H1 (cell line): ENCODE measurements at regions not wholly inside any gene's neighbourhood (a gene's known extent, or its start where the extent isn't known, plus 50 kb on each side); places are given as distances from the start of the nearest gene placed in this dataset.

ENCODE experiments used
- CTCF ChIA-PET: fragments of 300-600 bp; sonication (Branson Sonifier 250); formaldehyde crosslinking; loops from one replicate; lab custom pipeline; 2021; ENCODE audit not compliant: partially characterized antibody; lab: Charles Lee
- POLR2A ChIA-PET: fragments of 300-600 bp; sonication (Branson Sonifier 250); formaldehyde crosslinking; loops from one replicate; lab custom pipeline; 2021; ENCODE audit warnings: inconsistent platforms; ENCODE audit not compliant: partially characterized antibody; lab: Charles Lee
- DNase-seq, 2 experiments: peaks; one replicate each; pipeline versions ENCODE4 v3.0.0 to v3.0.0-alpha.2; 2010 to 2022; ENCODE audit warnings: low spot score in 2 of 2, low read depth in 1 of 2, mixed read lengths in 1 of 2
- FAIRE-seq: peaks from 2 replicates; lab custom pipeline; 2011; peaks lifted over from hg19 to GRCh38; lab: Jason Lieb, UNC
- H2AFZ ChIP-seq: 2 replicates; pipeline ENCODE4 v1.8.1; 2012; ENCODE audit warnings: low read length, inconsistent platforms
- H2AK5ac ChIP-seq: 2 replicates; pipeline ENCODE4 v1.6.1; 2013; ENCODE audit warnings: low read depth, low read length
- H2BK120ac ChIP-seq: replicated peaks from 2 replicates; pipeline ENCODE3; 2013; ENCODE audit warnings: low read depth, low read length, inconsistent platforms
- H2BK12ac ChIP-seq: 2 replicates; pipeline ENCODE4 v1.6.1; 2013; ENCODE audit warnings: low read depth, low read length
- H2BK15ac ChIP-seq: 2 replicates; pipeline ENCODE4 v1.6.1; 2013; ENCODE audit warnings: low read length
- H2BK20ac ChIP-seq: 2 replicates; pipeline ENCODE4 v1.6.1; 2013; ENCODE audit warnings: low read length
- H2BK5ac ChIP-seq: 2 replicates; pipeline ENCODE4 v1.6.1; 2013; ENCODE audit warnings: low read depth, low read length
- H3K14ac ChIP-seq: 2 replicates; pipeline ENCODE4 v1.6.1; 2013; ENCODE audit warnings: inconsistent platforms; ENCODE audit not compliant: insufficient read length
- H3K18ac ChIP-seq: 2 replicates; pipeline ENCODE4 v1.6.1; 2013; ENCODE audit warnings: low read length; ENCODE audit errors: extremely low read depth
- H3K23ac ChIP-seq: 2 replicates; pipeline ENCODE4 v1.6.1; 2013; ENCODE audit warnings: inconsistent platforms; ENCODE audit not compliant: insufficient read length
- H3K23me2 ChIP-seq: 2 replicates; pipeline ENCODE4 v1.6.1; 2013; ENCODE audit warnings: low read depth, low read length
- H3K27ac ChIP-seq: 2 replicates; pipeline ENCODE4 v1.6.1; 2011; ENCODE audit warnings: low read depth, low read length, inconsistent platforms
- H3K27me3 ChIP-seq, 4 experiments: replicated peaks in 1 of 4; 1 replicate in 1 of 4; 2 replicates in 3 of 4; pipeline versions ENCODE4 v1.6.1 to v1.8.1; 2011 to 2013; ENCODE audit warnings: low read length in 3 of 4, mild to moderate bottlenecking in 3 of 4, inconsistent platforms in 2 of 4, mixed read lengths in 2 of 4, moderate library complexity in 1 of 4; ENCODE audit not compliant: control insufficient read depth in 3 of 4, insufficient read depth in 3 of 4; ENCODE audit errors: extremely low read depth in 1 of 4
- H3K36me3 ChIP-seq, 4 experiments: 2 replicates each; pipeline versions ENCODE4 v1.6.1 to v1.8.1; 2011 to 2013; ENCODE audit warnings: mild to moderate bottlenecking in 4 of 4, low read length in 3 of 4, moderate library complexity in 2 of 4, control low read depth in 1 of 4, inconsistent platforms in 1 of 4; ENCODE audit not compliant: insufficient read depth in 4 of 4, control insufficient read depth in 2 of 4
- H3K4ac ChIP-seq: replicated peaks from 2 replicates; pipeline ENCODE3; 2013; ENCODE audit warnings: low read length, low read depth, mixed read lengths, inconsistent platforms; ENCODE audit not compliant: insufficient read length
- H3K4me1 ChIP-seq, 4 experiments: replicated peaks in 1 of 4; 1 replicate in 1 of 4; 2 replicates in 3 of 4; pipeline versions ENCODE4 v1.6.1 to v1.8.1; 2011 to 2013; ENCODE audit warnings: low read length in 3 of 4, inconsistent platforms in 2 of 4, mixed read lengths in 1 of 4; ENCODE audit not compliant: insufficient read depth in 4 of 4, control insufficient read depth in 3 of 4
- H3K4me2 ChIP-seq, 2 experiments: 2 replicates each; pipeline versions ENCODE4 v1.6.1 to v1.8.1; 2011 to 2013; ENCODE audit warnings: low read depth in 2 of 2, low read length in 2 of 2, control low read depth in 1 of 2, inconsistent platforms in 1 of 2, mild to moderate bottlenecking in 1 of 2; ENCODE audit not compliant: insufficient read depth in 1 of 2
- H3K4me3 ChIP-seq, 4 experiments: fragments of 200-600, 300-600 bp in 1 of 4; sonication (generic), shearing (Covaris generic), sonication (Bioruptor Twin) in 1 of 4; 2 replicates each; pipeline versions ENCODE4 v1.5.1 to v1.8.1; 2011 to 2016; ENCODE audit warnings: low read length in 4 of 4, low read depth in 3 of 4, control low read depth in 2 of 4, inconsistent platforms in 2 of 4, mild to moderate bottlenecking in 2 of 4, mixed read lengths in 1 of 4, moderate library complexity in 1 of 4; ENCODE audit not compliant: insufficient read depth in 2 of 4; ENCODE audit errors: extremely low read depth in 1 of 4
- H3K56ac ChIP-seq: replicated peaks from 2 replicates; pipeline ENCODE3; 2013; ENCODE audit warnings: low read depth, mild to moderate bottlenecking, mixed read lengths, low read length, inconsistent platforms; ENCODE audit not compliant: insufficient read length
- H3K79me1 ChIP-seq: 2 replicates; pipeline ENCODE4 v1.6.1; 2013; ENCODE audit warnings: low read depth, low read length, control low read depth
- H3K79me2 ChIP-seq, 2 experiments: 2 replicates each; pipeline versions ENCODE4 v1.6.1 to v1.8.1; 2012 to 2013; ENCODE audit warnings: low read length in 2 of 2, mild to moderate bottlenecking in 2 of 2, inconsistent platforms in 1 of 2; ENCODE audit not compliant: insufficient read depth in 2 of 2, control insufficient read depth in 1 of 2
- H3K9ac ChIP-seq, 4 experiments: replicated peaks in 1 of 4; 1 replicate in 1 of 4; 2 replicates in 3 of 4; pipeline versions ENCODE4 v1.6.1 to v1.8.1; 2011 to 2013; ENCODE audit warnings: low read depth in 3 of 4, low read length in 3 of 4, control low read depth in 2 of 4, mild to moderate bottlenecking in 2 of 4, moderate library complexity in 2 of 4, inconsistent platforms in 1 of 4; ENCODE audit errors: extremely low read depth in 1 of 4
- H3K9me3 ChIP-seq, 2 experiments: 2 replicates each; pipeline versions ENCODE4 v1.6.1 to v1.8.1; 2012 to 2013; ENCODE audit warnings: mild to moderate bottlenecking in 2 of 2, moderate library complexity in 2 of 2, control low read depth in 1 of 2, inconsistent platforms in 1 of 2, low read depth in 1 of 2, low read length in 1 of 2, mixed read lengths in 1 of 2; ENCODE audit not compliant: insufficient read depth in 2 of 2
- H4K20me1 ChIP-seq, 2 experiments: replicated peaks in 1 of 2; 2 replicates each; pipeline versions ENCODE3 to v1.8.1; 2011 to 2013; ENCODE audit warnings: inconsistent platforms in 2 of 2, low read length in 2 of 2, mild to moderate bottlenecking in 1 of 2; ENCODE audit not compliant: insufficient read depth in 2 of 2, control insufficient read depth in 1 of 2
- H4K5ac ChIP-seq: 2 replicates; pipeline ENCODE4 v1.6.1; 2013; ENCODE audit warnings: low read length, low read depth, mixed read lengths, inconsistent platforms; ENCODE audit not compliant: insufficient read length
- H4K8ac ChIP-seq: 2 replicates; pipeline ENCODE4 v1.8.0; 2013; ENCODE audit warnings: mild to moderate bottlenecking, moderate library complexity, low read length, inconsistent platforms; ENCODE audit not compliant: insufficient read depth; ENCODE audit errors: extremely low read depth
- H4K91ac ChIP-seq: replicated peaks from 2 replicates; pipeline ENCODE3; 2013; ENCODE audit warnings: low read length, mixed read lengths, inconsistent platforms; ENCODE audit not compliant: insufficient read length
- EZH2 ChIP-seq: fragments of 200-600 bp; sonication (generic); IDR thresholded peaks from 2 replicates; pipeline ENCODE4 v1.7.1; 2012; ENCODE audit warnings: low read depth, mild to moderate bottlenecking, moderate library complexity, low read length, inconsistent platforms; ENCODE audit not compliant: severe bottlenecking
- SIN3A ChIP-seq, 2 experiments: IDR thresholded peaks in 1 of 2; conservative IDR thresholded peaks in 1 of 2; 2 replicates each; pipeline ENCODE4 v1.6.1; 2011 to 2012; ENCODE audit warnings: low read length in 2 of 2, improper control_type of control experiment in 1 of 2, low read depth in 1 of 2, mild to moderate bottlenecking in 1 of 2
- WGBS, 2 experiments: shearing (Covaris generic) in 1 of 2; methylation state at CpG; one replicate each; pipeline versions ENCODE4 v1.1.6 to v1.1.7; 2013 to 2015; ENCODE audit warnings: low lambda C conversion rate in 2 of 2, mixed read lengths in 2 of 2, inconsistent platforms in 1 of 2, low coverage in 1 of 2, missing lambda C conversion rate in 1 of 2; ENCODE audit not compliant: insufficient replicate concordance in 2 of 2, insufficient coverage in 1 of 2, insufficient read length in 1 of 2; ENCODE audit errors: extremely low coverage in 1 of 2, missing lambda C conversion rate in 1 of 2; 5-methylcytosine and 5-hydroxymethylcytosine counted together

- H3K27ac ChIP-seq = no peak overlapping the region
- no peak overlapping the region for H2BK20ac ChIP-seq
- no peaks in the 10 kb centered on the region for H3K27me3 ChIP-seq
- no peak overlapping the region for H2BK12ac ChIP-seq
- no peak overlapping the region for H3K9ac ChIP-seq
- H2AFZ ChIP-seq = no peak overlapping the region
- no peak overlapping the region for H2BK5ac ChIP-seq
- 94% methylated on average over 5 of the region's 5 CpGs; no CpG with 5 or more reads in 1 of the 2 experiments for WGBS, 2 experiments
- H3K4me2 ChIP-seq = no peak overlapping the region
- no peak overlapping the region for H2AK5ac ChIP-seq
- no peak overlapping the region for H3K4ac ChIP-seq
- H2BK120ac ChIP-seq = no peak overlapping the region
- H3K9me3 ChIP-seq = no peaks in the 10 kb centered on the region
- H4K20me1 ChIP-seq = no peaks in the 10 kb centered on the region
- no peak overlapping the region for H2BK15ac ChIP-seq
- H4K91ac ChIP-seq = no peak overlapping the region
- CTCF ChIA-PET = interaction anchor here (1.6 to 3.5 kb wide), 2 partner anchors 59 to 194 kb away, joined by 9 to 27 read pairs; no protein-coding TSS in a partner anchor
- H3K36me3 ChIP-seq = no peaks in the 10 kb centered on the region
- no peak overlapping the region for H3K4me3 ChIP-seq
- H3K23ac ChIP-seq = no peak overlapping the region
- H4K8ac ChIP-seq = no peak overlapping the region
- no peaks in the 10 kb centered on the region for H3K23me2 ChIP-seq
- no peak overlapping the region for H4K5ac ChIP-seq
- DNase-seq (no peak), FAIRE-seq (no peak)
- no peak overlapping the region for H3K14ac ChIP-seq
- no peak overlapping the region for H3K18ac ChIP-seq
- H3K56ac ChIP-seq = no peak overlapping the region
- H3K79me1 ChIP-seq = no peaks in the 10 kb centered on the region
- POLR2A ChIA-PET = no interaction called here
- no peaks in the 10 kb centered on the region for H3K4me1 ChIP-seq
- no peaks in the 10 kb centered on the region for H3K79me2 ChIP-seq
- TF ChIP-seq EZH2 (no peak), SIN3A (conservative IDR thresholded peaks at IDR 0.05 in 1 of 2, IDR thresholded peaks at IDR 0.05 in 1 of 2; ENCODE audit: low read depth in 1 of 2, low read length in 2 of 2) (no peak)
These were observed 95.1 kb upstream of the TMC3 start for GRCh38 chr15:81469154-81469553.
